ENCODE measurements at regions not wholly inside any gene's neighbourhood (a gene's known extent, or its start where the extent isn't known, plus 50 kb on each side); places are given as distances from the start of the nearest gene placed in this dataset.

- no peak for ATAC-seq
- Histone ChIP-seq H3K9ac (ENCODE audit: low read length) (no peak overlapping the region), H3K27me3 (ENCODE audit: insufficient read depth, low read length) (no peaks in the 10 kb centered on the region), H3K9me2 (ENCODE audit: insufficient read depth) (no peaks in the 10 kb centered on the region), H3K9me3 (ENCODE audit: control insufficient read depth in 1 of 2, insufficient read depth in 1 of 2, low read depth in 1 of 2, low read length in 2 of 2) (no peaks in the 10 kb centered on the region; a peak in 1 of 4 replicates), H3K4me2 (ENCODE audit: low read length) (no peak overlapping the region), H2AFZ (ENCODE audit: low read depth, low read length, poor library complexity, severe bottlenecking) (no peak overlapping the region), H3K79me2 (ENCODE audit: insufficient read depth, low read length) (no peaks in the 10 kb centered on the region), H3K4me1 (ENCODE audit: control insufficient read depth in 1 of 2, insufficient read depth in 2 of 2, low read length in 2 of 2) (peaks cover 7 to 21% of the 10 kb centered on the region in 2 experiments; a peak in 3 of 4 replicates), H3K36me3 (ENCODE audit: control insufficient read depth in 1 of 2, insufficient read depth in 2 of 2, low read length in 2 of 2) (no peaks in the 10 kb centered on the region), H4K20me1 (ENCODE audit: insufficient read depth) (no peaks in the 10 kb centered on the region), H3K27ac (ENCODE audit: low read depth, low read length) (no peak overlapping the region), H3K4me3 (replicated peaks in 1 of 2; ENCODE audit: low read depth in 1 of 2, low read length in 2 of 2) (no peak overlapping the region)
- BruUV-seq (replicated peaks), result no TSS peak
- RAD21 ChIA-PET (ENCODE audit: low non-redundant PET in 1 of 2, low total read pairs in 2 of 2, uncharacterized antibody in 2 of 2, unreplicated experiment in 2 of 2), result no interaction called here
- TF ChIP-seq ZFX (IDR thresholded peaks at IDR 0.05) (no peak), CEBPB (IDR thresholded peaks at IDR 0.05; ENCODE audit: low read depth) (no peak), JUND (IDR thresholded peaks at IDR 0.05) (no peak), EGR1 (IDR thresholded peaks at IDR 0.05; ENCODE audit: low read depth) (no peak), ZNF274 (IDR thresholded peaks at IDR 0.05; ENCODE audit: low read depth, low read length) (no peak), CBX3 (IDR thresholded peaks at IDR 0.05; ENCODE audit: low read depth) (no peak), YY1 (IDR thresholded peaks at IDR 0.05; ENCODE audit: extremely low read depth, insufficient replicate concordance, low read depth, low read length) (no peak), SIN3A (IDR thresholded peaks at IDR 0.05; ENCODE audit: low read depth) (no peak), SRF (IDR thresholded peaks at IDR 0.05; ENCODE audit: low read depth) (no peak), ATF3 (IDR thresholded peaks at IDR 0.05) (no peak), REST (IDR thresholded peaks at IDR 0.05; ENCODE audit: low read depth) (no peak), CTCF (IDR thresholded peaks at IDR 0.05 in 2 of 3, conservative IDR thresholded peaks at IDR 0.05 in 1 of 3; ENCODE audit: borderline replicate concordance in 1 of 3, insufficient read depth in 1 of 3, low read depth in 2 of 3, low read length in 2 of 3) (no peak), ZBTB33 (IDR thresholded peaks at IDR 0.05; ENCODE audit: extremely low read depth, insufficient replicate concordance, low read length) (no peak), FOSL1 (IDR thresholded peaks at IDR 0.05; ENCODE audit: low read depth) (no peak), ELF1 (IDR thresholded peaks at IDR 0.05; ENCODE audit: borderline replicate concordance, low read depth) (no peak), POLR2A (IDR thresholded peaks at IDR 0.05; ENCODE audit: borderline replicate concordance, extremely low read depth, insufficient read depth, insufficient read length) (no peak), SP1 (IDR thresholded peaks at IDR 0.05; ENCODE audit: low read depth) (no peak)
- POLR2A ChIA-PET, result interaction anchor here (0.6 kb wide), 1 partner anchor 53 kb away, joined by 3 read pairs; no protein-coding TSS in a partner anchor
- CTCF ChIA-PET, result interaction anchor here (0.6 to 1.1 kb wide), 2 partner anchors 25 to 143 kb away, joined by 3 to 4 read pairs; no protein-coding TSS in a partner anchor
- intact Hi-C loops (cut with micrococcal nuclease), result no loop called here
- DNase-seq (ENCODE audit: low read depth, low spot score), result no peak
These were observed 93.6 kb downstream of the PHETA1 start for GRCh38 chr12:111275308-111275707.
